HPDE6-E6E7 (cell line): ENCODE measurements at regions not wholly inside any gene's neighbourhood (a gene's known extent, or its start where the extent isn't known, plus 50 kb on each side); places are given as distances from the start of the nearest gene placed in this dataset.
A peak's percentile ranks its signal among the peaks of the same experiment; 100 is the strongest.

Experiments used
- DNase-seq: peaks from one replicate; pipeline ENCODE4 v3.0.0; 2011; ENCODE audit warnings: missing footprints; ENCODE audit errors: extremely low spot score

DNA sequence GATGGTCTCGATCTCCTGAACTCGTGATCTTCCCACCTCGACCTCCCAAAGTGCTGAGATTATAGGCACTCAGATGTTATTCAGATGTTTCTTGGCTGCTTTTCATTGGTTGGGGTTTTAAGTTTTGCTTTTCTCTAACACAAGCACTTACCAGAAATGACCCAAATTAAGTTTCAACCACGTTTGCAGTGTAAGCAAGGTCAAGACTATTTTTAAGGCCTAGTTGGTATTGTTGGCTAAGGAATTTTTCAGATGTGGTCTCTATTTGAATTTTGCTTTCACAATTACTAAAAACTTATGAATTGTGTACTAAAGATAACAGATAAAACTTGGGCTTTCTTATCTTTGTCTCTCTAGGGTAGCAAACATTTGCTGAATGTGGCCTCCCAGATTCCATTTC is 1756.9 kb upstream of the TENM3 start:
- no peak for DNase-seq

DNA sequence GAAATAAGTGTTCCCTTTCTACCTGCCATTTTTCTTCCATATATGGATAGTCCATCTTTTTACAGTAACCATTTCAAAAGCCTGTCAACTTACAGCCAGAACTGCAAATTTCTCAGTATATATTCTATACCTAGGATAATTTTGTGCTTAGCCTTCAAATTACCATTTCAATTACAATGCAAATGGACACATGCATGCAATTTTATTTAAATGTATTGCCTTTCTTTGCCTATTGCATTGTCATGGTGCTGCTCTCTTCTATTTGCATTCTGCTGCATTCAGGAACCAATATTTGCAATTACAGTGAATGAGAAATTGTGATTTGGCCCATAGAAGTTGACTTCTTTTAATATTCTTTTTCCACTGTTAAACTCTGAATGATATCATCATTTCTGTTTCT is 1753.4 kb upstream of the TENM3 start:
- no peak for DNase-seq

- DNase-seq, result no peak
Measured at GRCh38 chr4:180491210-180491609, 1752.0 kb upstream of the TENM3 start.

- no peak for DNase-seq
Measured at GRCh38 chr4:180493299-180493698, 1749.9 kb upstream of the TENM3 start.

DNA sequence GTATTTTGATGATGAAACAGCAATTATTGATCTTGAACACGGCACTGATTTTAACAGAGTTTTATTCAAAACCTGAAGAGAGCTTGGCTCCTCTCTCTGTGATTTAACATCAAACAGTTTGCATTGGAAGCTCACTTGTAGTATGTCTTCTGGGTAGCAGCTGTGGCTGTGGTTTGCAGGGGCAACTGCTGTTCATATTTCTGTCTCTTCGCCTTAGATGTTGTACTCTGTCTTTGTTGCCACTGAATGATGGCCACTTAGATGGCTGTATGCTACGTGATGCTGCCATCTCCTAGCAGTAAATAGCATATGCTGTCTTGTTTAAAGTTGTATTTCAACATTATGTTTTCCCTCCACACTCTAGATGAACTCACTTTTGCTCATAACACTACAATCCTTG is 1743.0 kb upstream of the TENM3 start:
- no peak for DNase-seq

GRCh38 chr4:180512801-180513475 is 1730.3 kb upstream of the TENM3 start:
- no peak for DNase-seq

DNA sequence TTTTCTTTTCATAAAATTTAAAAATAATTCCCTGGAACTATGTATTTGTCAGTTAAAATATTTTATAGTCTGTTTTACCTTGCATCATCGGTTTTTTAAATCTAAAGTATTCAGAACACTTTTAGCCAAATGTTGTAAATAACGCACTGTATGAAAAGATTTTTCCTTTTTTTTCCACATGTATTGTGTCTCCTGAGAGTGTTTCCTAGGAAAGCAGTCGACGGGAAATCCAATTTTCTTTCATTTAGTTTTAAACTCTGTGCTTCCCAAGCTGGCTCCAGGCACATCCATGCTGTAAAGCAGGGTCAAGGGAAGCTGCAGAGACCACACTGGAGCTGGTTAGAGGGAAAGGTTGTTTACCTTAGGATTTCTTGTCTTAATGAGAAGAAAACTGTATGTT is 1724.3 kb upstream of the TENM3 start:
- DNase-seq, result no peak

DNA sequence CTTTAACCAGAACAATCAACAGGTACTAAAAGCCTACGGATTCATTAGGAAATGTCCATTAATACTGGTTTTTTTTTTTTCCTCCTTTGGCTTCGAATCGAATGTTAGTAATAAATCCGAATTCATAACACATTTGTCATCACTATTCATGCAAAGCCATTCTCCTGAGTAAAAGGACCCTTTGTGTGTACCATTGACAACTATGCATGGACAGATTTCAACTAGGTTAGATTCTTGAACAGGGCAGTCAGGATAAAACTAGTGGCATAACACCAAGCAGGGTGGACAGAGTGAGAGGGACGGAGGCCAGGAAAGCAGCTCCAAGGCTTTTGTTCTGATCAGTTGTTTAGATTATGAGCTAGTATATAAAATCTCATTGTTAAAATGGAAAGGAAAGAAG is 1722.0 kb upstream of the TENM3 start:
- DNase-seq, result no peak

DNA sequence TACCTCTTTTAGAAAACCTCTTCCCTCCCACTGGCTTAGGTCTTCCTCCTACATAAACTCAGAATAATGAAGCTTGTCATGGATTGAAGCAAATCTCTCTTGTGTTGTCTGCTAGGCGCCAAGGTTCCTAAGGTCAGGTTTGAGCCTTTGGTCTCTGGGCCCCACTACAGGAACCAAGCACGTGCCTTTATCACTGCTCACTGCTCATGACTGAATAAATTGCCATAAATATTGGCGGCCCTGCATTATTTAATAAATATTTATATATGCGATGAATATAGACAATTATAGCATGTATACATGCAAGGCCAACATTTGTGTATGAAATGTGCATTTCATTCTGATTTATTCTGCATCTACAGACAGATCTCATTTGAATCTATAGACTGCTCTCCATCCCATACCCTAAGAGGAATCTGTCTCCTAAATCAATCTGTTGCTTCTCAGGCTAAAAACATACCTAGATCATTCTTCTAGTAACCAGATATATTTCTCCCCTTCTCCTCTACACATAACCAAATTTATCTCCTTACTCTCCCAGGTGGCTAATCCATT is 1717.6 kb upstream of the TENM3 start:
- DNase-seq, result no peak

- DNase-seq, result no peak
Measured at GRCh38 chr4:180528003-180528402, 1715.2 kb upstream of the TENM3 start.

DNA sequence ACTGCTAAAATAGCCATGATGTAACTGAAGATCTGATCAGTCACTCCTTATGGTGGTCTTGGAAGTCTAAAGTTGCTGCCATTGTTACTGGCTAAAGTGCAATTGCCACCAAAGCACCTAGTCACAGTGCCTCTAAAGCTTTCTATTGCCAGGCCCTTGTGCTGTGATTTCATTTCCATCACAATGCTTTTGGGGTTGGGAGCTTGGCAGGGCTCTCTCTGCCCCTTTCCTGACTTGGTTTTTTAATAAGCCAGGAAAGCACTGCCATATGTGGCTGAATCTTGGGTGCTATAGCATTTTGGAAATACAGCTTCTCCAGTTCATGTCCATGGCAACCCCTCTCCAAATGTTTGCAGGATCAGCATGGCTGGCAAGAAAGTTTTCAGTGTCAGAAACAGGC is 1712.4 kb upstream of the TENM3 start:
- DNase-seq, result no peak

DNA sequence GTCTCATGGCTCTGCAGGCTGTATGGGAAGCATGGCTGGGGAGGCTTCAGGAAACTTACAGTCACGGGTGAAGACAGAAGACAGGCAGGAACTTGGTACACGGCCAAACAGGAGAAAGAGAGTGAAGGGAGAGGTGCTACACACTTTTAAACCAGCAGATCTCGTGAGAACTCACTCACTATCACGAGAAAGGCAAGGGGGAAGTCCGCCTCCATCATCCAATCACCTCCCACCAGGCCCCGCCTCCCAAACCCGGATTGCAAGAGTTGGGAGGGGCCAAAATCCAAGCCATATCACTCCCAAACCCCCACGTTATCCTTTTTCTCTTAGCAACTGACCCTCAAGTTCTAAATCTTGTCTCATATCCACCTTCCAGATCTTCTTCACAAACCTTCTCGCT is 1710.5 kb upstream of the TENM3 start:
- DNase-seq, result no peak

DNA sequence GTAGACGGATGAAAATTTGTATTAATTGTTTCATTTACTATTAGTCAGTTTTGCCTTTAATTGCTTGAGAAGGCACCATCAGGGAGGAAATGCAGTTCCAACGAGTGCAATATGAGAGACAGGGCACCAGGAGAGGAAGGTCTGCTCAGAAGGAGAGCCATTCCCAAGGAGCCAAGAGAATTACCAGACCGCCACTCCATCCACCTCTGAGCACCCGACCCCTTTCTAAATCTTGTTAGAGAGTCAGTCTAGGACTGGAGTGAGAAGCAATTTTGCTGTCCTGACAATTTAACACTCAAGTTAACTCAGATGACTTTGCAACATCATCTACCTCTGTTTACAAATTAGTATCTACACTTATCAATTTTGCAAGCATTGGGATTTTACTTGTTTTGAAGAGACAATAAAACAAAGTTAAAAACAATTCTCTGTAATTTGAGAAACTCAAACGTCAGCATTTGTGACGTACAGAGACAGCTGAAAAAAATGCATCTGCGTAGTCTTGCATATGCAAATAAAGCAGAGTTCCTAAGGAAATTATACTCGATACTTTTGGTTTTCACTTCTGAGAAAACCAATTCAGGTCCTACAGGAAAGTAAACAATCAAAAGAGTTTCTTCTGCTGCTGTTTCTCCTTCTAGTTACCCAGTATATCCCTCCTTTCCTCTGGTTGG is 1704.7 kb upstream of the TENM3 start:
- no peak for DNase-seq

GRCh38 chr4:180539284-180539683 is 1703.9 kb upstream of the TENM3 start:
- no peak for DNase-seq

- DNase-seq, result no peak
Measured at GRCh38 chr4:180541678-180542077, 1701.5 kb upstream of the TENM3 start.

GRCh38 chr4:180542445-180543100 is 1700.6 kb upstream of the TENM3 start:
- peak; percentile 36 for DNase-seq

GRCh38 chr4:180550106-180550505 is 1693.1 kb upstream of the TENM3 start:
- DNase-seq, result no peak

GRCh38 chr4:180557348-180557747 is 1685.9 kb upstream of the TENM3 start:
- DNase-seq, result no peak

GRCh38 chr4:180557950-180558349 is 1685.3 kb upstream of the TENM3 start:
- no peak for DNase-seq

DNA sequence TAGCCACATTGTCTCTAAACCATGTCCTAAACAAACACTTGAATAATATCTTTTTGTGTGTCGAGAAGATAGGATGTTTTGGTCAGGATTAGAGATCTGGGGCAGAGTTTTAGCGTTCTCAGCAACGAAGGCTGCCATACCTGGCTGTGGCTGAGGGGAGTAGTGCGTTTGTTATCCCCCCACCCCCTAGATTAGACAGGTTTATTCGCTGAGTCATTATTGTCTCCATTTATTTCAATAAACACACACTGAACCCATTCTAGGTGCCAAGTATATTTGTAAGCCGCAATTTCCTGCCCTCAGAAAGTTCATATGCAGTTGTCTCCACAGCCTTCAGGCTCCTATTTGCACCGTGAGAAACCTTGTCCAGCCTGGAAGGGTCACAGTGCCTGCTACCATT is 1684.8 kb upstream of the TENM3 start:
- no peak for DNase-seq

DNA sequence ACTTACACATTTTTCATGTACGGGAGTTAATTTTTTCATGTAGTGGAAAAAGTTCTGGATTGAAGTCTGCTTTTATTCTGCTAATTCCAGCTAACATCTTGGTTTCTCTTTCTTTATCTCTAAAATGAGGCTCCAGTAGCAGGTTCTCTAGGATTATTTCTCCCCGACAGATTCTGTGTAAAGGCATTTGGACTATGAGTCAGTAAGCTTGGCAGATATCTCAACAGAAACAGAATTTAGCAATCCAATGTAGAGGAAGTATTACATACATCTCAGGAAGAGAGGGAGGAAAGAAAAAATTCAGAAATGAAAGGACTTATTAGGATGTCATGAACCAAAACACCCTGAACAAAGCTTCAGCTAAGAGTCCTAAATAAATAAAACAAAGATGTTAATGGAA is 1682.3 kb upstream of the TENM3 start:
- peak; percentile 15 for DNase-seq

DNA sequence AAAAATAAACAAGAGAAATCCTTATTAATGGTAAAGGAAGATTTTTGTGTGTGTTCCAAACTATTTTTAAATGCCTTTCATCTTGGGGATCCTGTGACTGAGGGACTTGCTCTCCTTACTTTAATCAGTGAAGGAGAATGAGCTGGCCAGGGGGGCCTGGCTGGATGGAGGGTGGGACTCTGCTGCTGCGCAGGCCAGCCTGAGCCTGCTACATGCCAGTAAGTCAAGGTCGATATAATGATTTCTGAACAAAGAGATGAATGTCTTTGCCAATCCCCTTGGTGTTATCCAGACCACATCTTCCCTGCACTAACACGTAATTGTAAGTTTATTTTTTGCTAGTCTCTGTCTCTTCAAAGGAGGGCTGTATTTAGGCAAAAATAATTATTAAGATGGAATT is 1679.2 kb upstream of the TENM3 start:
- no peak for DNase-seq

GRCh38 chr4:180564448-180564847 is 1678.8 kb upstream of the TENM3 start:
- DNase-seq, result no peak
